Transverse colon (tissue), 4 donors: ENCODE measurements at regions not wholly inside any gene's neighbourhood (a gene's known extent, or its start where the extent isn't known, plus 50 kb on each side); places are given as distances from the start of the nearest gene placed in this dataset.

Experiments used
- CTCF ChIP-seq, 5 experiments: fragments of 200-600 bp in 3 of 5; fragments of 450-650 bp in 2 of 5; sonication (generic) in 3 of 5; IDR thresholded peaks; 1 replicate in 2 of 5; 2 replicates in 3 of 5; pipeline ENCODE4 v1.5.1; 2016 to 2017; ENCODE audit warnings: antibody characterized with exemption in 5 of 5, inconsistent platforms in 3 of 5, mild to moderate bottlenecking in 2 of 5, moderate library complexity in 1 of 5
- EP300 ChIP-seq: sonication (generic); formaldehyde crosslinking; IDR thresholded peaks from one replicate; pipeline ENCODE4 v1.6.1; 2017; ENCODE audit warnings: antibody characterized with exemption, low read depth
- POLR2A ChIP-seq: fragments of 450-650 bp; IDR thresholded peaks from one replicate; pipeline ENCODE4 v1.6.1; 2016; ENCODE audit warnings: antibody characterized with exemption, mild to moderate bottlenecking, moderate library complexity
- POLR2AphosphoS5 ChIP-seq, 3 donors: sonication (generic); formaldehyde crosslinking; IDR thresholded peaks; one replicate each; pipeline ENCODE4 v1.6.1; 2016; ENCODE audit warnings: antibody characterized with exemption in 3 of 3

- TF ChIP-seq CTCF (IDR thresholded peaks at IDR 0.05) (no peak), POLR2AphosphoS5 (IDR thresholded peaks at IDR 0.05) (no peak), EP300 (no peak), POLR2A (no peak)
These were observed 289.2 kb downstream of the TDRD15 start for GRCh38 chr2:21412944-21413443.
